Stimulated activated CD4-positive, alpha-beta T cell treated with anti-CD3 and anti-CD28 coated beads, Interleukin-2, amount 100 ng/mL, for 48 hours (primary cell): ENCODE measurements at regions not wholly inside any gene's neighbourhood (a gene's known extent, or its start where the extent isn't known, plus 50 kb on each side); places are given as distances from the start of the nearest gene placed in this dataset.

Source experiments
- DNase-seq, 2 donors: peaks; one replicate each; pipeline ENCODE4 v3.0.0-alpha.2; 2020

DNA sequence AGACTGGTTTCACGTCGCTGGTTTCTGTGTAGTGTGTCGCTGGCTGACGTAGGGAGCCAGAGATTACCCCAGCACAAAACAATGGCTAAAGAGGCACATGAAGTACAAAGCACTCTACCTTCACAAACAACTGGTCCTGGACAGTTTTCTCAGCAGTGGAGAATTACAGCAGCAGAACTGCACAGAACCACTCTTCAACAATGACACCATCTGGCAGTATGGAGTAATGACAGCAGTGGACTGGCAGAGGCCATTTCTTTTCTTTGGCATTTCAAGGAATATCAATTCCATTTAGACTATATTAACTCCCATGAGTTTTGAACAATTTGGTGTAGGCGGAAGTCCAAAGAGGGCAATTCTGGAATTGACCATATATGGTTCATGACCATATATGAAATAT lies 1074.1 kb downstream of the AACS start:
- DNase-seq = no peak

DNA sequence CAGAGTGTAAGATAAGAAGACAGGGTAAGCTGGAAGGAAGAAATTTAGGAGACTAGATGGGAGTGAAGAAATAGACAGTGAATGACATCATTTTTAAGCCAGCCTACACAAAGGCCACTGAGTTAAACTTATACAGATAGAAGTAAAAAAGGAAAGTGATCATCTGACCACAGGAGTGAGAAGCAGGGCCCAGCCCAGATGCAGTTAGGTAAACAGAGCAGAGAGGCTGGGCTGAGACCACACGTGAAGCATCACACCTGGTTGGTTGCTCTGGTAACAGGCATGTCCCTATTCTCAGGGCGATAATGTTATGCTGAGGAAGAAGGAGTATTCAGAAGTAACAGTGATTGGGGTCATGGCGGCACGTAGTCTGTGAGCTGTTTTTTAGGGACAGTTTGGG lies 1079.4 kb downstream of the AACS start:
- DNase-seq = no peak

DNA sequence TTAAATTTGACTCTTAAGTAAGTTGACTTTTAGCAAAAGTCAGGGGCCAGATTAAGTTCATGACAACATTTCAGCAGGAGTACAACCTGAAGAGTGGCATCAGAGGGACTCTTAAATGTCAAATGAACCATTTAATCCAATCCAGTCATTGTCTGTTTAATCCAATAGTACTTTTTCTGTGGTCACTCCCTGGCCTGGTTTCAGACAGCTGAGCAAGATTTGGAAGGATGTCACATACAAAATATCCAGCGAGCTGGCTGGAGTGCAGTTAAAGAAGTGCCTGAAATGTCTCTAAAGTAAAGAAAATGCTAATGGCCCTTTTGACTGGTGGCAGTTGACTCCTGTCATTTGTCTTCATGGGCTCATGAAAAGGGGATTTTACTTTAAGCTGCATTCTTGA lies 1082.1 kb downstream of the AACS start:
- DNase-seq = no peak

DNA sequence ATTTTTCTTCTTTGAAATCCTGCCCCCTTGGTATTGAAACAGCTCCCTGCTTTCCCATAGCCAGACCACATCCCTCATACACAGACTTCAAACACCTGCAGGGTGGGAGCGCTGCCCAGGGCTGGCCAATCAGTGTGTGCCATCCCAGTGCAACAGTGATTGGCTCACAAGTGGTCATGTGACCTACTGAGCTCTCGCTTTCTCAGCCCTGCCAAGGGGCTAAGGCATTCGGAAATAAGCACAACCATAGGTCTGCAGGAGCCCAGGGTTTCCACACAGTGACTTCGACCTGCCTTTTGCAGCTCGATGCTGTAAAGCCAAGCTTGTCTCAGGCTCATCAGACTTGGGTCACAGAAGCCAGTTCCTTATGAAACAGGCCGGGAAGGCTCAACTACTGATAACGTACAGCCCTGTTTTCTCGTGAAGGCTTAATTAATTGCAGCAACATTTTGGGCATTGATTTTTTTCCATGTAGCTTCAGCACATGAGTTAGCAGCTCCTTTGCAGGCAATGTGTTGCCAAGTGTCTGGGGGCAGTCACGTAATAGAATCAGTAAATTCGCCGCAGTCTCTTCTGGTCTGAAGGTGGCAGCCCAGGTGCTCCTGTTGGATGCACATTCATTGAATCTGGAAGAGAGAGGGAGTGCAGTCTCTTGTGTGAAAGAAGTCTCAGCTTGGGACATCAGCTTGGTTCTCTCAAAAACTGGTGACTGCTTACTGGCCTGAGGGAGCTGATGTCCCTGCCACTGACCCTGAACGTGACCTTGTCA lies 1091.8 kb downstream of the AACS start:
- DNase-seq = no peak

DNA sequence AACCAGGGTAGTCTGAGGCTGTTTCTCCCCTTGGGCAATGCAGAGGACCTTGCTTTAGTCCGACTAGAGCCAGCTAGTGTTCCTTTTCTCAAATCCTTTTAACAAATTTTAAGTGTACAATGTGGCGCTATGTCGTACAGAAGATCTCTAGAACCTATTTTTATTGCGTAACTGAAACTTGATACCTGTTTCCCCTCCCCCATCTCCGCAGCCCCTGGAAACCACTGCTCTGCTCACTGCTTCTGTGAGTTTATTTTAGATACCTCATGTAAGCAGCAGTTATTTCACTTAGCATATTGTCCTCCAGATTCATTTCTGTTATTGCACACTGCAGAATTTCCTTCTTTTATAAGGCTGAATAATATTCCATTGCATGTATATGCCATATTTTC lies 1092.3 kb downstream of the AACS start:
- DNase-seq = no peak

DNA sequence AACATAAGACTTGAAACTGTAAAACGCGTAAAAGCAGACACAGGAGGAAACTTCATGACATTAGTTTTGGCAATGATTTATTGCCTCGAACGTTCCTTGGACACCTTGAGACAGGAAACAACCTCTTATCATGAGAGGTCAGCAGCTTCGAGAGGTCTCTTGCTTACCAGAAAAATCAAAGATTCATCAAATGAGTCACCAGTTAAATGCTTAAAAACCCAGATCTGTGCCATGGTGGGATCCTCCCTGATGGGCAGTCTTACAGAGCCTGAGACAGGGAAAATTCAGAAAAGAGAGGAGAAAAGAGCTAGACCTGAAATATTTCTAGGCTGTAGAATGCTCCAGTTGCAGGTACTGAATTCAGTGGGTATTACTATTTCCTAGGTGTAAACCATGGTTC lies 1093.9 kb downstream of the AACS start:
- no peak for DNase-seq

DNA sequence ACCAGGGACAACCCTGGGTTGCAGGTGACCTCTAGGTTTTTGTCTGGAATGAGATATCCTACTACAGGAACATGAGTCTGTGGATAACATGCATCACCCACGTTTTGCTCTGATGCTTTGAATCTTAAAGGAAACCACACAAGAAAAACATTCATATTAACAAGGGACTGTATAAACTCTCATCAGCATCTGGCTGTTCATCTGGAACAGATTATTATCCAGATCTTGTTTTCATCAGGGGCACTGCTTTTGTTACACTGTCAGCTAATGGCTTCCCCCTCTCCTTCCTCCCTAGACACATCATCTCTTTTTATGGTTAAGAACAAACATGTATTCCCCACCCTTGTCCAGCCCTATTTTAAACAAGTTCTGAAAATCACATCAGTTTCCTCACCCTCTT lies 1095.7 kb downstream of the AACS start:
- no peak for DNase-seq

DNA sequence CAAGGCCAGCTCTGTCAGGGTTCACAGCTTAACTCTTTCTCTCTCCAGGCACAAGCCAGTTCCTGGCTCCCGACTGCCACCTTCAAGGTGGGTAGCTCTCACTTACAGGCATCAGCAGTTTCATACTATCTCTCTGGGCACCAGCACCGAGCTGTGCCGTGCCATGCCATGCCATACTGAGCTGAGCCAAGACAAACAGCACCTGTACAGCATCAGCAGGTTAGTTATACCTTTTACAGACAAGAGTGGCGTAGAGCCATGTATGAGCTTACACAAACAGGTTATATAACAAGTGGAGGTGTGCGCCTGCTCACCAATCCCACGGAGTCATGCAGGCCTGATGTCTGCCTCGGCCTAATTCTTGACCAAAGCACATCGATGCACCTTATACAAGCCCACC lies 1098.7 kb downstream of the AACS start:
- DNase-seq = no peak

DNA sequence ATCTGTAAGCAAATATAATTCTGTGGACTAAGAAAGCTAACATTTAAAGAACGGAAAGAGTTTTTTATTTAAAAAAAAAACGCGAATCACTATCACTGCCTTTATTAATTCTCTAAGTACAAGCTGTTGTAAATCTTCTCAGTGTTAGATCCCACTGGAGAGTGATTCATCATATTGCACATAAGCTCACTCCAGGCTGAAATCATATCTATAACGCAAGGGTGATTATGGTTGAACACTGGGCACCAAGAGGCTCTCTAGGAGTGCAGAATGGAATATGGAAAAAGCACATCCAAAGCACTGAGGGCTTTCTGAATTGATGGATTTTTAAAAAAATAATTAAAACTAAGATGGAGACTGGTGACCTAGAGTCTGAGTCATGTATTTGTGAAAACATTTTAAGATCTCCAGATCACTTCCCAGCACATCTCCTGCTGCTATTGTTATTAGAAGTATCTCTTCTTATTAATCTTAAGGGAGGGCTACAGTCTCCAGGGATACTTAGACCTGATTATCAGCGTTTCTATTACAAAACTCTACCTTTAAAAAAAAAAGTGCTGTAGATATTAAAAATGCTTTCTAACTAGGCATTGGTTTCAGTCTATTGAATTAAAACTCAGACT lies 1106.8 kb downstream of the AACS start:
- no peak for DNase-seq

DNA sequence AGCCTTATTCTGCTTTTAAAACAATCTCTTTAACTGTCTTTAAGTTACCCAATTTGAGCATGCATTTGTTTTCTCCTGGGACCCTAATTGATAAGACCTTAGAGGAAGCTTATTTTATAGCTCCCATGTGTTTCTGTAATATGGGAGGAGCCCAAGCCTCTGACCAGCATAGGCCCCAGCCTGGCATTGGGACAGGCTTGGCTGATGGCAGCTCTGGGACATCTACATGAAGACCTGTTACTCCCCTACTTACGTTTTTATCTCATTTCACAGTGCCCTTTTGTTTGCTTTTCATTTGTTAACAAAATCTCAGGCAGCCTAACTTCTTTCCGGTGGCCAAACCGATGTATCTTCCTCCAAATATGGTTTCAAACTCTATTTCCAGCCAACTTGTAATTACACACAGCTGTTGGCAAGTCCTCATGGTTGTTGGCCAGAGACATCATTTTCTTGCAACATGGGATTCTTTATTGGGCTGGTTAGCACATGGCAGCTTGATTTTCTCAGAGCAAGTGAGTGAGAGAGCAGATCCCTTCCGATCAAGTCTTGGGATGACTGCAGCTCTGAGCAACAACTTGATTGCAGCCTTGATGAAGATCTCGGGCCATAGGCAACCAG lies 1117.5 kb downstream of the AACS start:
- DNase-seq = no peak

DNA sequence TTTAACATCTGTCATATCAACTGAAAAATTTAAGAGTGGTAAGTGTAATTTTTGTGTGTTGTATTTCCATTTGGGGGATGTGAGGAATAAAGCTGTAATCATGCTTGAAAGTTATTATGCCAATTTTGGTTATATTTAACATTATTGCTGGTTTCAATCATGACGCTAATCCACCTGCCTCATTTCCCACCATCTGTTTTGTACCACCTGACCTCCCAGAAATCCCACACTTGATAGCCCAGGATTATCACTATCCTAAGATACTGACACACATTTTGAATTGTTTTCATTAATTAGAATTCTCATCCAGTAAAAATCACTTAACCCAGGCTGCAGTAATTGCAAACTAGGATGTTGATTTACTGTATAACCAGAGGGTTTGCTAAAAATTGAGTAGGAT lies 1119.8 kb downstream of the AACS start:
- no peak for DNase-seq

DNA sequence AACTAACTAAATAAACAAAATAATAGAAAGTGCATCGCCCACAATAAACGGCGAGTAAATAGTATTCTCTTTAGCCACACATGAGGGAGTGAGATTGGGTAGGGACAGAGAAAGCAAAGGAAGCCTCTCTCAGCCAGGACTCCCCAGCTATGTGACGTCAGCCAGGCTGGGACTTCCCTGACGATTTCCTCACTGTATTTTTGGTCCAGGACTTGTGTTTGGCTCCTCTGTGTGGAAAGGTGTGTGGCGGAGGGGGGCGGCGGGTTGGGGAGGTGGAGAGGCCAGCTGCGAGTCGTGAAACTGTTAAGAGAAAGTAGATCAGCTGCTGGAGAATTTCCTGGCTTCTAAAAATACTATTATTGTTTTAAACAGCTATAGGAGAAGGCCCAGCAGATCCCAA lies 1124.6 kb downstream of the AACS start:
- DNase-seq = no peak

DNA sequence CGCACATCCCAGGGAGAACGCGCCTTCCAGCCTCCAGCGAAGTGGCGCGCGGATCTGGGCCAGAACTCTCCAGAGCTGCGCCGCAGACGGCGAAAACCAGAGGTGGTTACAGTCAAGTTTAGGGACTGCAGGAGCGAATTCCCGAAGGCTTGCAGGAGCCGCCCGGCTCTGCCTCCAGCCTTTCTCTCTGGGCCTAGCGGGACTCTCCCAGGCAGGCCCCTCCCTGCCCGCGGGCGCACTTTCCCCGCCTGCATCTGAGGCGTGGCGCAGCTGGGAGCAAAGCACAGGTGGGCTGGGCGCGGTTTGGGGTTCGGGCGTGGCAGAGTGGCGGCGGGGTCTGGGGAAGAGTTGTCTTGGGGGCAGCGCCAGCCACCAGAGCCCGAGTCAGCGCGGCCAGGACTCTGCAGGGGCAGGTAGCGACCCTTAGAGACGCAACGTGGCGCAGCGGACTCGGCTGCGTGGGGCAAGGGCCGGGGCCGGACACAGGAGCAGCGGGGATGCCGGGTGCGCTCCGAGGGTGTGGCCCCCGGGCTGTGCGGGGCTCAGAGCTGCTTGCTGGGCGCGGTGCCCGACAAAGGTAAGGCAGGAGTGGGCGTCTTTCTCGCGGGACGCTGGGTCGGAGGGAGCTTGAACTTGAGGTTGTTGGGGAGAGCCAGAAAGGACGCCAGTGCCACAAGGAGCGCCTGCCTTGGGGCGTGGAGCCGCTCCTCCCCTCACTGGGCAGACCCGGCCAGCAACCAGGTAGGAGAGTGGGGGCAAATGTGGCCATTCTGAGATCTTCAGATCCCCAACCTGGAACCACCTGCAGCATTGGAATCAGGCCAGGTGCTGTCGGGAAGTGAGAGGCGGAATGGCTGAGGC lies 1126.0 kb downstream of the AACS start:
- DNase-seq = no peak

DNA sequence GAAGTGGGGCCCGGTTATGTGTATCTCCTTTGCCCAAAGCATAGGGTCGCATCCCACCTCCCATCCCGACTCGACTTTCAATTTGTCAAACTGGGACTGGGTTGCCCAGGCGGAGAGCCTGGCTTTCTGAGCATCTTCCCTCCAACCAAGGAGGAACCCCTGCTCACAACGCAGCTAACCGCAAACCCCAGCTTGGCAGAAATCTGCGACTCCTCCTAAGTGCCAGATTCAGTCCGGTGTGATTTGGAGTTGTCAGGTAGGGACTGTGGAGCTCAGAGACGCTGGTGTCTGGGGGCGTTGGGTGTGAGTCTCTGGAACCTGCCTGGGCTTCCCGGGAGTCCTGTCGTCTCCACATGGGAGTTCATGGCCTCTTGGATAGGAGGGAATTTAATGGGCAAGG lies 1126.7 kb downstream of the AACS start:
- no peak for DNase-seq

DNA sequence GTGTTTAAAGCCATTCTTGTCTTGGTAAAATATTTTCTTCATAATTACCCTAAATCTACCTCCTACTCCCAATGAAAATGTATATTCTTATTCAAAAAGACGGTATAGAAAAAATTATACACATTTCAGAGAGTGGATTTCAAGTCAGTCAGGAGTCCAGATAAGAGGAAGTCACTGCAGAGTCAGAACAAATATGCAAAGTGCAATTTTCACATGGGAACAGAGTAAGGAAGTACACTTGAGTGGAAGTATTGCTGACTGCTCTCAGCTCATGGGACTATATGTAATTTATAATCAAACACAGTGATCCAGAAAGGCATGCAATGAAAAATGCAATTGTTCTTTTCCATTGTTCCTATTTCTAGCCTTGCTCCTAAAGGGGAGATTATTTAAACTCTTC lies 1128.0 kb downstream of the AACS start:
- DNase-seq = no peak

DNA sequence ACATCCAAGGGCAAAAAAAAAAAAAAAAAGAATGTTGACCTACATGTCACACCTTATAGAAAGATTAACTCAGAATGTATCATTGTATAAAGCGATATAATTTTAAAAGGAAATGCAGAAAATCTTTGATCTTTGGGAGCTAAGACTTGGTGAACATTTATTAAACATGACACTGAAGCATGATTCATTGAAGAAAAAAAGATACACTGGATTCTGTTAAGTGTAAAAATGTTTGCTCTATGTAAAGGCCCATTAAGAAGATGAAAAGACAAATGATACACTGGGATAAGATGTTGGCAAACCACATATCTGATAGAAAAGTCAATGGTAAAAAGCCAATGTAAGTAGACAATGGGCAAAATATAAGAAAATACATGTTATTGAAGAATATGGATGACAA lies 1131.0 kb downstream of the AACS start:
- no peak for DNase-seq

DNA sequence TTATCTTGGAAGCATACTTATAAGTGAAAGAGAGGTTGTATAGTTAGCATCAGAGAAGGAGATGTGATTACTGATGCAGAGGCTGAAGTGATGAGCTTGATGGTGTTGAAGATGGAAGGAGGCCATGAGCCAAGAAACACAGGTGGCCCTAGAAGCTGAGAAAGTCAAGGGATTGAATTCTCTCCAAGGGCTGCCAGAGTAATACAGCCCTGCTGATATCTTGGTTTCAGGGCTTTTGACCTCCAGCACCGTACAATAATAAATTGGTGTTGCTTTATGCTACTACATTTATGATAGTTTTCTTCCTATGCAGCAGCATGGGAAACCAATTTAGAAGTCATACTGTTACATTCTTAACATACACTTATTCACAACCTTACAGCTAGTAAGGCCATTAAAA lies 1133.3 kb downstream of the AACS start:
- no peak for DNase-seq

DNA sequence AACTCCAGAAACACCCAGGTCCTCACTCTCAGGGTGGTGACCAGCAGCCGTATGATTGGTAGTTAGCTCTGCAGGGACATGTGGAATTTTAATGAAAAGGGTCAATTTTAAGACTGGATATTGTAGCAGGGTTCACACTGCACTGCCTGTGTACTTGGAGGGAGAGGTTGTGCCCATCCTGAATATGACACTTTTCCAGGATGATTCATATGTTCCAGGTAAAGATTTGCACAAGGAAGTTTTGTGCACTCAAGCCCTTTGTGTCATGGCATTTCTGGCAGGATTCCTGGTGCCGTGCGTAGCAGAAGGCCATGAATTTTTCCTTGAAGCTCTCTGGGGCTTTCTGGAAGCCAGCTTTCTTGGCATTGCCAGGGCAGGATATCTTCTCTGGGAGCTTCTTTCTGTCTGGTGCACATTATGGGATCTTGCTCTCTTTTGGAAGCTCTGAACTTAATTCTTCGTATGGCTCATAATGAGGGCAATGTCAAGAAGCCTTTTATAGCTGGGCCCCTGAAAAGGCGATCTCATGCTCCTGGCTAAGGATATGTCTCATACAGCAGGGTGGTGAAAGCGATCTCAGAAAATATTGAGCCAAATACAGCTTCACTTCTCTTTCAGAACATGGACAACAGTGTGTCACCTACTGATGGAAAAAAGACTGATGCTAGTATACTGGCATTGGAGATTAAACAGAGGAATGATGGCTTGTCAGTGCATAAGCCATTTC lies 1133.9 kb downstream of the AACS start:
- no peak for DNase-seq

DNA sequence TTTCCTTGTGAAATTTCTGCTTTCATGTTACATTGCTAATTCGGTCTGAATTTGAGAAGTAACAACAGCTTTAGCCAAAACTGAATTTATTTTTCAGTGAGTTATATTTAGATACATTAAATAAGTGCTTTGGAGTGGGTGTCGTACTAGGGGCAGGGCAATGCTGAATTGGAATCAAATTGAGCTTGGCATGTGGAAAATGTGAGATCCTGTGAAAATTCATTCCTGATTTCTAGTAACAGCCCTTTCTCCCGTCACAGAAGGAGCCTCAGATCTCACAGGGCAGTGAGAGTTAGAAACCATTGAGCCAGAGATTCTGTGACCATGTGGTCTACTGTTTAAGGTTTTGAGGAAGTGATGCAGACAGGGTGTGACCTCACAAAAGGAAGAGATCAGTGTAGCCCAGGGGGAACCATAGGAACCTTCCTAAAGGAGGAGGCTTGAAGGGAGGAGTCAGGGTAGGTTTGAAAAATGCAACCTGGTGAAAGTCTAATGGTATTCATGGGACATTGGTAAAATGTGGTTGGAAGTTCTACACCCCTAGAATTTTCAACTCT lies 1136.8 kb downstream of the AACS start:
- DNase-seq = no peak

DNA sequence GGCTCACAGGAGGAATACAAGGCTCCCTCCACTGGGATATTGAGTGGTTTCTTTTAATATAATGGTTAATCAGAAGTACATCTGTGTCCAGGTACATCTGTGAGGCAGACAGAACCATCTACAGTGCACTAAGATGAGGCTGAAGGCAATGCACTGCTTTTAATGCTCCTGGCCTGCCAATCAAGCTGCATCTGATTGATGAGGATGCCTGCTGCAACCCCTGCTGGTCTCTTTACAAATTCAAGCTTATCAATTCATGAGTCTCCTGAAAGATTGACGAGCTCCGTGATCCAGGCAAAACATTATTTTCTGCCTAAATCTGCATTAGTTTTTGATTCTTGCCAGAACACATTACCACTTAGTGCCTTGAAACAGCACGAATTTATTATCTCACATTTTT lies 1139.1 kb downstream of the AACS start:
- no peak for DNase-seq

DNA sequence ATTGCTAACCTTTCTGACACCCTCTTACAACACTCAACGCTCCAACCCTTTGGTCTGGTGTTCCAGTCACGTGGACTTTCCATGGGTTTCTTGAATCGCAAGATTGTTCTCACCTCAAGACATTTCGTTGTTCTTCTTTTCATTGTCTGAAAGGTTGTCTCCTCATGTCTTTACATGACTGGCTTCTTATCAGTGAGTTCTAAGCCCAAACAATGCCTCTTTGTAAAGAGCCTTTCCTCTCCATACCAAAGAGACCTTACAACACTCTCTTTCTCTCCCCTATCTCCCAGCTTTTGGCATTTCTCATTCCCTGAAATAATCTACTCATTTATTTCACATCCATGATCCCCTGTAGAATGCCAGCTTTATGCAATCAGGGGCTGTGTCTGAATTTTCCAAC lies 1144.8 kb downstream of the AACS start:
- DNase-seq = no peak

DNA sequence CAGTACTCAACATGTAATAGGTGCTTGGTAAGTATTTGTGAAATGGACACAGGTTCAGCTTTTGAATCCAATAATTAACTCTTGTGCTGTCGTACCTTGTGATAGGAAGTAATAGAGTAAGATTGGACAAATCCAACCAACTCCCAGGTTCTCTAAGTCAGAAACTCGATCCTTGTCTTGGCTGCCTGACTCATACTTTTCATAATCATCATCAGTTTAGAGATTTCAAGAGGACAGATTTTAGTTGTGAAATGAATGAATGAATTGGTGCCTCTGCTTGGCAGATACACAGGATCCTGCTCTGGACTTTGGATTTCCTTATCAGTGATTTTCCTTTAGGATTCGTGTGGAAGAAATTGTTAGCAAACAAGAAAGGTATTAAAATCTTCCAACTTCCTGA lies 1145.2 kb downstream of the AACS start:
- no peak for DNase-seq

DNA sequence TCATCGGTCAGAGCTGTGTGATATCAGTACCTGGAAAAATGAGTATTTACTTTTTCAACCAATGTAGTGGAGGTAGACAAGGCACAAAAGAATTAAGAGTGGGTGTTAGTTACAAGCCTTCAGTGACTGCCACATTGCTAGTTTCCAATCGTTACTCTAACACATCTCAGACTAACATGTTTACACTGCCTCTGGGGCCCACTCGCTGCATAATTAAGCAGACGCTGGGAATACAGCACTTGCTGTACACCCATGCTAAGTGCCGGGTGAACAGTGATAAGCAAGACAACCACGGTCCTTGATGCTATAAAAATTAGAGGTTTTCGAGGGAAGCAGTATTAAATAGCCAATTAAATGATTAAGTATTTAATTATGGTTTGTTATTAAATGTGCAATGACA lies 1147.6 kb downstream of the AACS start:
- DNase-seq = no peak
